NCI-H69 (cell line): ENCODE measurements at regions not wholly inside any gene's neighbourhood (a gene's known extent, or its start where the extent isn't known, plus 50 kb on each side); places are given as distances from the start of the nearest gene placed in this dataset.
"Not testable (repeated sequence)": the region's sequence is repeated elsewhere in the genome, so short reads cannot be mapped to it uniquely, and the experiment has no call there.

ENCODE experiments used
- DNase-seq: peaks from one replicate; lab custom pipeline; 2025; lab: John Stamatoyannopoulos, UW

GRCh38 chr5:35561396-35561795, 56.3 kb upstream of the SPEF2 start:
- no peak for DNase-seq

- no peak for DNase-seq
Observed at GRCh38 chr5:35557748-35558147, 59.9 kb upstream of the SPEF2 start.

GRCh38 chr5:35557199-35557598, 60.5 kb upstream of the SPEF2 start:
- DNase-seq: no peak

GRCh38 chr5:35554016-35554415, 63.6 kb upstream of the SPEF2 start:
- DNase-seq: no peak

DNA sequence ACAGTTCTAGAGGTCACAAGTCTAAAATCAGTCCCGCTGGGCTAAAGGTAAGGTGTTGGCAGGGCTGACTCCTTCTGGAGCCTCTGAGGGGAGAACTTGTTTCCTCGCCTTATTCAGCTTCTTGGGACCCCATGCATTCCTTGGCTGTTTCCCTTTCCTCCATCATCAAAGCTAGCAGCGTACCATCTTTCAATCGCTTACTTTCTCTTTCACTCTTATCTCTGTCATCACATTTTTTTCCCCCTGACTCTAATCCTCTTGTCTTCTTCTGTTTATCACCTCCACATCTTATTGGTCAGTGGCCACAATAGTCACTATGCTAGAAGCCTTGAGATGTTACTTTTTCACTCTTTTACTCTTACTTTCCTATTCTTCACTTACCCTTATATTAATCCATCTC, 72.5 kb upstream of the SPEF2 start:
- DNase-seq: no peak

- no peak for DNase-seq
Observed at GRCh38 chr5:35543408-35543807, 74.3 kb upstream of the SPEF2 start.

DNA sequence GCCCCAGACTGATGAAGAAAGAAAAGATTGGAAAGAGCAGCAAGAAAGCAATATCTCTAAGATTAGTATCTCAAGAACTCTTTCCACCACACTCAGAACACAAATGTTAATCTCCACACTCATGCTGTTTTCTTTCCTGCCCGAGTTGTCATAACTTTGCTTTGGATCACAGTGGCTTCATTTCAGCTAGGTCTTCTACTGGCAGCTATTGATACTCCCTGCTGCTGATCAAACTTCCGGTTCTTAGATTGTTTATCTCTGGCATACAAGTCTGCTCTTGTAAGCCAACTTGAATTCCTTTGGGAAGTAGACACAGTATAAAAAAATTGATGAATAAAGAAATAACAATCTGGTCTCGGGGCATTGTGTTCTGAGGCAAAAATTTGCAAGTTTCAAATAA, 77.7 kb upstream of the SPEF2 start:
- no peak for DNase-seq

DNA sequence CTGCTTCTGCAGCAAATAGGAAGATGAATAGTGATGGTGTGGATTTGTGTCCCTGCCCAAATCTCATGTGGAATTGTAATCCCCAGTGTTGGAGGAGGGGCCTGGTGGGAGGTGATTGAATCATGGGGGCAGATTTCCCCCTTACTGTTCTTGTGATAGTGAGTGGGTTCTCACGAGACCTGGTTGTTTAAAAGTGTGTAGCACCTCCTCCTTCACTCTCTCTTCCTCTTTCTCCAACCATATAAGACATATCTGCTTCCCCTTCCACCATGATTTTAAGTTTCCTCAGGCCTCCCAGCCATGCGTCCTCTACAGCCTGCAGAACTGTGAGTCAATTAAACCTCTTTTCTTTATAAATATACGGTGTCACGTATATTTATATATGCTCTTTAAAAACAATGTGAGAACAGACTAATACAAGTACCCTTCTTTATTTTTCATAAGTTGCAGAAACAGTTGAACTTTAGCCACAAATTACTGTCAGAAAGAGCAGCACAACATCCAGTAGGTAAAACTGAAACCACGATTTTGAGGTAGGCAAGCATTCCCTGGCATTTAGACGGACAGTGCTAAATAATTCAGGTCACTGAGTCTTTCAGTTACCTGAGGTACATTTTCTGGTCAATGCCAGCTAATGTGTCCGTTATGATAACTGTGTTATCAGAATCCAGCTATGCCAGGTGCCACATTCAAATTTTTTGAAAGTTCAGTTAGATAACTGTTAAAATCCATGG, 79.3 kb upstream of the SPEF2 start:
- DNase-seq: no peak

- no peak for DNase-seq
Observed at GRCh38 chr5:35533156-35533555, 84.5 kb upstream of the SPEF2 start.

GRCh38 chr5:35531553-35531952, 86.1 kb upstream of the SPEF2 start:
- DNase-seq: not testable (repeated sequence)

DNA sequence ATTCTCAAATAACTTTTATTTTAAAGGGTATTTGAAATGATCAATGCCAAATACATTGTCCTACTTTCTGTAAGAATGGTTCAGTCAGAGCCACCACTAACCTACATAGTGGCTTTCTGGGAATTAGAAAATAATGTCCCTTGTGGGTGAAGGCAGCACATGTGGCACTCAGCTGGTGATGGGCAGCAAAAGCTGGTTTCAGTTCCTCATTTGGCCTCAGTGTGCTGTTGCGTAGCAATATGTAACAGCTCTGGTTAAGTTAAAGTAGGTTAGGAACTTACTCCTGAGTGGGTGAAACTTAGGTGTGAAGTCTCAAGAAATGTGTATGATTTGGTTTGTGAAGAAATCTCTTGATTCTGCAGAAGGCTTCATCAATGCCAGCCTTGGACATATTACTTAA, 99.6 kb upstream of the SPEF2 start:
- no peak for DNase-seq

GRCh38 chr5:35516271-35516670, 101.4 kb upstream of the SPEF2 start:
- no peak for DNase-seq

DNA sequence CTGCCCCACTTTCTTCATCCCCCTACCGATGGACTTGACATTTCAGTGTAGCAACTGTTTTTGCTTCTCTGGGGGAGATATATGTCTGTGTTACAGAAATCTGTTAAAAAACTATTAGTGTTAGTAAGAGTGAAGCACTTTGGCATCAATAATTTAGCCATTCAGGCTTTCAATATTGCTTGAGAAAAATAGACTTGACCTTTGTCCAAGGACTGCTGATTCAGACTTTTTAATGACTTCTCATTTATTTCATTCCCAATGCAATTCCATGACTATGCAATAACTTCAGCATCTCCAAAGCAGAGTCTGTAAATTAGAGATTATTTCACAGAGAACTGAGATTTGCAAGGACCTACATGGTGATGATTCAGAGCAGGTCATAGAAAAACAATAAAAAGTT, 104.1 kb upstream of the SPEF2 start:
- DNase-seq: no peak

- DNase-seq: no peak
Observed at GRCh38 chr5:35502206-35502605, 115.5 kb upstream of the SPEF2 start.

GRCh38 chr5:35488791-35489190, 128.9 kb upstream of the SPEF2 start:
- DNase-seq: no peak

DNA sequence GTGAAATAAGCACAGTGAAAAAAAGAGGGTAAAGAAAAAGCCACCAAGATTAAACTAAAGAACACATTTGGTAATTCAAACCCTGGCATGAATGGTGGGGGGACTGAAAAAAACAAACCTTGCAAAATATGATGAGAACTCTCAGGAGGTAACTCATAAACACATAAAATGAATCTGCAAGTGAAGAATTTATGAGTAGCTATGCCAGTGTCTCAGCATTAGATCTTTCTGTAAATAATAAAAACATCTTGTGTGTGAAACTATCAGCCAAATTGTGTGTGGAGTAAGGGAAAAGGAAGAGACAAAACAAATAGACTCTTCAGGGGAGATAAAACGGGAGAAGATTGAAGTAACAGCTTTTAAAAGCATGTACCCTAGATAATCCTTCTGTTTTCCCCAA, 129.6 kb upstream of the SPEF2 start:
- no peak for DNase-seq

DNA sequence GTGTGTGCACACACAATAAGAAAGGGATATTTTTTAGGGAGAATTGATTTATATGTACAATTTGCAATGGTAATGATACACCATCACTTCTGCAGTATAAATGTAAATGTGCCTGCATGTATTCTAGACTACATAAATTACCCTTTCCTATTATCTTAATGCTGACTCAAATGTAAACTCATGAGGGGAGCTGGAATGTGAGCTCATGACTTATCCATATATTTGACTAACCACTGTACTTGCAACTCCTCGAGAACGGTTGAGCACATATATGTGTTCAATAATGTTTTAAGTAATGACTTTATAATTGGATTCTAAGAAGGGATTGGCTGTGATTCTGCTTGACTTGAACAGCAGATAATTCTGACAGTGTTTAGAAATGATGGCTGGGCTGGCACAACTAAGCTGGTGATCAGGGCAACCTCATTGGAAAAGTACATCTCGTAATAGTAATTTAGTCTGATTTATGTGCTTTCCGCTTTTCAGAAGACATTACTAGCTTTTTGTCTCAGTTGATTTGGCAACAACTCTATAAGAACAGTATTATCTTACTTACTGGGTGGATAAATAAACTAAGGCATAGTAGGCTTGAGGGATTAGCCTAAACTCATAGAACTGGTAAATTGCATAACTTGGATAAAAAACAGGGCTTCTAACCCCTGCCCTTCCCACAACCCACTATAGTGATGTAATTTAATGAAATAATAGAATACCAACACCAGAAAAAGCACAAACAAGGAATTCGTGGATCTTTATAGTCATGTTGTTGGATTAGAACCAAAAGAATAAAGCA, 130.2 kb upstream of the SPEF2 start:
- no peak for DNase-seq

- no peak for DNase-seq
Observed at GRCh38 chr5:35485487-35485886, 132.2 kb upstream of the SPEF2 start.

- no peak for DNase-seq
Observed at GRCh38 chr5:35484241-35484640, 133.4 kb upstream of the SPEF2 start.

GRCh38 chr5:35483780-35484179, 133.9 kb upstream of the SPEF2 start:
- DNase-seq: no peak

DNA sequence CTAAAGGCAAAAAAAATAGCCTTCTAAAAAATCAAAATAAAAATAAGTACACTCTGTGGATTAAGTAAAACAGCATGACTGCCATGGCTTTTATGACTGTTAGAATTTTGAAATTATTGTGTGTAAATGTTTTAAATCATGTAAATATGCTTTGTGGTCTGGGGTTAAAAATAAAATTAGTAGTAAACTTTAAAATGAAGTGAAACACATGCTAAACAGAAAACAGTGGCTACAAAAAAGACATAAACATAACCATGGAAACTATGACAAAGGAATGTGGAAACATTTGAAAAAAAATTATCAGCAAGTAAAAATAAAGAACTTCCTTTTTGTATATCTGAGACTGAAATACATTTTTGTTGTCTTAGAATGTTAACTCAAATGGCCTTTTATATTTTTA, 134.5 kb upstream of the SPEF2 start:
- no peak for DNase-seq

GRCh38 chr5:35482167-35482755, 135.4 kb upstream of the SPEF2 start:
- no peak for DNase-seq
